NT2/D1 (cell line): ENCODE measurements at regions not wholly inside any gene's neighbourhood (a gene's known extent, or its start where the extent isn't known, plus 50 kb on each side); places are given as distances from the start of the nearest gene placed in this dataset.

Source experiments
- DNase-seq: peaks from one replicate; pipeline ENCODE4 v3.0.0-alpha.2; 2011; ENCODE audit warnings: low read depth, low spot score
- H3K27me3 ChIP-seq: 2 replicates; pipeline ENCODE4 v1.6.0; 2011; ENCODE audit warnings: mild to moderate bottlenecking; ENCODE audit not compliant: insufficient read length, insufficient read depth
- H3K36me3 ChIP-seq: 2 replicates; pipeline ENCODE4 v1.6.1; 2011; ENCODE audit warnings: mild to moderate bottlenecking, low read length, mixed read lengths; ENCODE audit not compliant: insufficient read depth, insufficient read length
- H3K4me1 ChIP-seq: 2 replicates; pipeline ENCODE4 v1.5.1; 2011; ENCODE audit not compliant: insufficient read depth, insufficient read length
- H3K4me3 ChIP-seq: 2 replicates; pipeline ENCODE4 v1.5.1; 2011; ENCODE audit warnings: low read depth; ENCODE audit not compliant: insufficient read length
- H3K9ac ChIP-seq: 2 replicates; pipeline ENCODE4 v1.6.0; 2011; ENCODE audit warnings: low read depth; ENCODE audit not compliant: insufficient read length
- H3K9me3 ChIP-seq: 2 replicates; pipeline ENCODE4 v1.5.1; 2011; ENCODE audit warnings: mild to moderate bottlenecking, low read length; ENCODE audit not compliant: insufficient read depth
- SUZ12 ChIP-seq: IDR thresholded peaks from 2 replicates; pipeline ENCODE4 v1.6.1; 2011; ENCODE audit not compliant: insufficient read length, insufficient read depth; ENCODE audit errors: extremely low read depth
- YY1 ChIP-seq: IDR thresholded peaks from 2 replicates; pipeline ENCODE4 v1.6.1; 2011; ENCODE audit not compliant: insufficient read length, insufficient read depth
- ZNF274 ChIP-seq: IDR thresholded peaks from 2 replicates; pipeline ENCODE4 v1.6.1; 2011; ENCODE audit warnings: mild to moderate bottlenecking, low read depth, low read length

GRCh38 chr12:93115646-93116045 lies 186.6 kb upstream of the EEA1 start:
- DNase-seq, result no peak
- no peak overlapping the region for H3K9ac ChIP-seq

GRCh38 chr12:93116632-93117031 lies 187.5 kb upstream of the EEA1 start:
- no peak for DNase-seq
- Histone ChIP-seq H3K36me3 (no peaks in the 10 kb centered on the region), H3K27me3 (no peaks in the 10 kb centered on the region), H3K9me3 (no peaks in the 10 kb centered on the region), H3K4me1 (no peaks in the 10 kb centered on the region), H3K4me3 (no peak overlapping the region), H3K9ac (no peak overlapping the region)
- TF ChIP-seq ZNF274 (no peak), YY1 (no peak), SUZ12 (no peak)

More at GRCh38 chr12:93115646-93116045, 186.6 kb upstream of the EEA1 start:
- Histone ChIP-seq H3K4me1 (no peaks in the 10 kb centered on the region), H3K36me3 (no peaks in the 10 kb centered on the region), H3K4me3 (no peak overlapping the region), H3K27me3 (no peaks in the 10 kb centered on the region), H3K9me3 (no peaks in the 10 kb centered on the region)
- TF ChIP-seq SUZ12 (no peak), ZNF274 (no peak), YY1 (no peak)

GRCh38 chr12:93121729-93122488 lies 192.8 kb upstream of the EEA1 start:
- TF ChIP-seq YY1 (no peak), ZNF274 (no peak), SUZ12 (no peak)
- no peak for DNase-seq
- Histone ChIP-seq H3K27me3 (no peaks in the 10 kb centered on the region), H3K4me3 (no peak overlapping the region), H3K9me3 (no peaks in the 10 kb centered on the region), H3K9ac (no peak overlapping the region), H3K4me1 (no peaks in the 10 kb centered on the region), H3K36me3 (no peaks in the 10 kb centered on the region)

- Histone ChIP-seq H3K36me3 (no peaks in the 10 kb centered on the region), H3K9ac (no peak overlapping the region), H3K4me1 (no peaks in the 10 kb centered on the region), H3K9me3 (no peaks in the 10 kb centered on the region), H3K27me3 (no peaks in the 10 kb centered on the region), H3K4me3 (no peak overlapping the region)
- TF ChIP-seq SUZ12, result no peak
- no peak for TF ChIP-seq YY1
- no peak for TF ChIP-seq ZNF274
- DNase-seq, result no peak
These were observed 193.5 kb upstream of the EEA1 start for GRCh38 chr12:93122569-93123091.

GRCh38 chr12:93125126-93125525 lies 196.0 kb upstream of the EEA1 start:
- no peaks in the 10 kb centered on the region for H3K27me3 ChIP-seq
- H3K9me3 ChIP-seq, result no peaks in the 10 kb centered on the region
- no peak overlapping the region for H3K9ac ChIP-seq
- no peak for DNase-seq
- no peak for TF ChIP-seq YY1
- TF ChIP-seq SUZ12, result no peak
- no peak for TF ChIP-seq ZNF274
- no peak overlapping the region for H3K4me3 ChIP-seq
- H3K36me3 ChIP-seq, result no peaks in the 10 kb centered on the region
- no peaks in the 10 kb centered on the region for H3K4me1 ChIP-seq

GRCh38 chr12:93126069-93126474 lies 197.0 kb upstream of the EEA1 start:
- Histone ChIP-seq H3K9me3 (no peaks in the 10 kb centered on the region), H3K9ac (no peak overlapping the region), H3K27me3 (no peaks in the 10 kb centered on the region), H3K36me3 (no peaks in the 10 kb centered on the region), H3K4me3 (no peak overlapping the region), H3K4me1 (no peaks in the 10 kb centered on the region)
- DNase-seq, result no peak
- TF ChIP-seq ZNF274 (no peak), SUZ12 (no peak), YY1 (no peak)

GRCh38 chr12:93127107-93127560 lies 198.0 kb upstream of the EEA1 start:
- Histone ChIP-seq H3K9ac (no peak overlapping the region), H3K4me3 (no peak overlapping the region), H3K4me1 (no peaks in the 10 kb centered on the region), H3K36me3 (no peaks in the 10 kb centered on the region), H3K27me3 (no peaks in the 10 kb centered on the region), H3K9me3 (no peaks in the 10 kb centered on the region)
- no peak for DNase-seq
- no peak for TF ChIP-seq ZNF274
- TF ChIP-seq SUZ12, result no peak
- TF ChIP-seq YY1, result no peak
